Esophagus squamous epithelium (tissue), 4 donors: ENCODE measurements at regions not wholly inside any gene's neighbourhood (a gene's known extent, or its start where the extent isn't known, plus 50 kb on each side); places are given as distances from the start of the nearest gene placed in this dataset.

ENCODE experiments used
- POLR2A ChIP-seq, 4 donors: fragments of 450-650 bp; IDR thresholded peaks; one replicate each; pipeline ENCODE4 v1.6.1; 2017; ENCODE audit warnings: antibody characterized with exemption in 4 of 4, mild to moderate bottlenecking in 4 of 4, moderate library complexity in 3 of 4
- TF ChIP-seq, protein P1 (sequence below), 6 experiments: fragments of 450-650 bp in 4 of 6; fragments of 200-600 bp in 2 of 6; sonication (generic) in 2 of 6; IDR thresholded peaks; one replicate each; pipeline ENCODE4 v1.5.1; 2016 to 2019; ENCODE audit warnings: antibody characterized with exemption in 6 of 6, mild to moderate bottlenecking in 4 of 6, moderate library complexity in 4 of 6

DNA sequence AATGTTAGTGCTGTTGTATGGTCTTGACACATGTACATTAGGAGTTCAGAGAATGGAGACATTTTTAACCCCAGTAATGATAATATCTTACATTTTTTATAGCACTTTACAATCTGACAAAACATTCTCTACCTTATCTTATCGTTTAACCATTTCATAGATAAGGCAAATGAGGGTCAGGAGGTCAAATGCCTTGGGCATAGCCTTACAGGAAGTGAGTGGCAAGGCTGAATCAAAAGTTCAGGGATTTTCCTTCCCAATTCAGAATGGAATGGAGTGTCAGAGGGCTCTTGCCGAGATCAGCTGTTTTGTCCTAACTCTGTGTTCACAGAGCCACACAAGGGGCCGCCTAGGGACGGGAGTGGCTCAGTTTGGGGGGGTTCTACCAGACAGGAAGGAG, 57.6 kb upstream of the AK4 start:
- TF ChIP-seq POLR2A (IDR thresholded peaks at IDR 0.05) = no peak
- TF ChIP-seq, protein P1, sequence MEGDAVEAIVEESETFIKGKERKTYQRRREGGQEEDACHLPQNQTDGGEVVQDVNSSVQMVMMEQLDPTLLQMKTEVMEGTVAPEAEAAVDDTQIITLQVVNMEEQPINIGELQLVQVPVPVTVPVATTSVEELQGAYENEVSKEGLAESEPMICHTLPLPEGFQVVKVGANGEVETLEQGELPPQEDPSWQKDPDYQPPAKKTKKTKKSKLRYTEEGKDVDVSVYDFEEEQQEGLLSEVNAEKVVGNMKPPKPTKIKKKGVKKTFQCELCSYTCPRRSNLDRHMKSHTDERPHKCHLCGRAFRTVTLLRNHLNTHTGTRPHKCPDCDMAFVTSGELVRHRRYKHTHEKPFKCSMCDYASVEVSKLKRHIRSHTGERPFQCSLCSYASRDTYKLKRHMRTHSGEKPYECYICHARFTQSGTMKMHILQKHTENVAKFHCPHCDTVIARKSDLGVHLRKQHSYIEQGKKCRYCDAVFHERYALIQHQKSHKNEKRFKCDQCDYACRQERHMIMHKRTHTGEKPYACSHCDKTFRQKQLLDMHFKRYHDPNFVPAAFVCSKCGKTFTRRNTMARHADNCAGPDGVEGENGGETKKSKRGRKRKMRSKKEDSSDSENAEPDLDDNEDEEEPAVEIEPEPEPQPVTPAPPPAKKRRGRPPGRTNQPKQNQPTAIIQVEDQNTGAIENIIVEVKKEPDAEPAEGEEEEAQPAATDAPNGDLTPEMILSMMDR (IDR thresholded peaks at IDR 0.05) = no peak
